ENCODE measurements at regions not wholly inside any gene's neighbourhood (a gene's known extent, or its start where the extent isn't known, plus 50 kb on each side); places are given as distances from the start of the nearest gene placed in this dataset.

- TF ChIP-seq CTCF (IDR thresholded peaks at IDR 0.05; ENCODE audit: insufficient read depth, missing control alignments): no peak
- DNase-seq (ENCODE audit: insufficient read length, low spot score) (no peak), FAIRE-seq (no peak)
Measured at GRCh38 chr2:217409949-217410680, 550.3 kb upstream of the TNP1 start.

GRCh38 chr2:217407362-217407761 is 547.5 kb upstream of the TNP1 start:
- FAIRE-seq (no peak), DNase-seq (ENCODE audit: insufficient read length, low spot score) (no peak)
- TF ChIP-seq CTCF (IDR thresholded peaks at IDR 0.05; ENCODE audit: insufficient read depth, missing control alignments): no peak

- no peak for TF ChIP-seq CTCF (IDR thresholded peaks at IDR 0.05; ENCODE audit: insufficient read depth, missing control alignments)
- DNase-seq (ENCODE audit: insufficient read length, low spot score) (no peak), FAIRE-seq (no peak)
Measured at GRCh38 chr2:217404236-217404760, 544.4 kb upstream of the TNP1 start.

GRCh38 chr2:217402761-217403383 is 543.0 kb upstream of the TNP1 start:
- no peak for DNase-seq (ENCODE audit: insufficient read length, low spot score)
- FAIRE-seq: no peak
- TF ChIP-seq CTCF (IDR thresholded peaks at IDR 0.05; ENCODE audit: insufficient read depth, missing control alignments): no peak

GRCh38 chr2:217402144-217402543 is 542.3 kb upstream of the TNP1 start:
- no peak for DNase-seq (ENCODE audit: insufficient read length, low spot score)
- no peak for FAIRE-seq
- no peak for TF ChIP-seq CTCF (IDR thresholded peaks at IDR 0.05; ENCODE audit: insufficient read depth, missing control alignments)

DNA sequence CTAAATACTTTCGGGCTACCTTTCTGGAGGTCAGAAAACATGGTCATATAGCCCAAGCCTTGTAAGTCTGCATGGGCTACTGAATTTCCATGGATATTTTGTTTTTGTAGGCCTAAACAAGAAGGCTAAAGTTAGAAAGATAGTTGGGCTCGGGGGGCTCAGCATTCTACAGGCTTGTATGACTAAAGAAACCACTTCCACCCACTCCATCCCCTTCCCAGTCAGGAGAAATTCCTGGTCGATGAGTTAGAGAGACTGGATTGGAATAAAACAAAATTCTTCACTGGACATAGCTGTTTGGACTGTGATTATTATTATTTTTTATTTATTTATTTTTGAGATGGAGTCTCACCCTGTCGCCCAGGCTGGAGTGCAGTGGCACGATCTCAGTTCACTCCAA is 539.4 kb upstream of the TNP1 start:
- TF ChIP-seq CTCF (IDR thresholded peaks at IDR 0.05; ENCODE audit: insufficient read depth, missing control alignments): no peak
- no peak for DNase-seq (ENCODE audit: insufficient read length, low spot score)
- FAIRE-seq: no peak

- DNase-seq (ENCODE audit: insufficient read length, low spot score): no peak
- no peak for TF ChIP-seq CTCF (IDR thresholded peaks at IDR 0.05; ENCODE audit: insufficient read depth, missing control alignments)
- FAIRE-seq: no peak
Measured at GRCh38 chr2:217398860-217399259, 539.0 kb upstream of the TNP1 start.
